ENCODE measurements at regions not wholly inside any gene's neighbourhood (a gene's known extent, or its start where the extent isn't known, plus 50 kb on each side); places are given as distances from the start of the nearest gene placed in this dataset.

GRCh38 chr18:70384181-70384790 lies 95.4 kb downstream of the SOCS6 start:
- H3K4me1 ChIP-seq = peaks cover 62% of the 10 kb centered on the region
- ATAC-seq (peak; percentile 89 to 99), FAIRE-seq (peak; percentile 36), DNase-seq (ENCODE audit: low read depth in 1 of 2, low spot score in 1 of 2) (peak; percentile 31 to 91)
- 8% methylated on average over 6 of the region's 6 CpGs for whole genome bisulfite sequencing (ENCODE audit: missing lambda C conversion rate)
- POLR2A ChIA-PET = interaction anchor here (0.5 to 3.2 kb wide), 9 partner anchors 11 to 189 kb away, joined by 4 to 21 read pairs (median 6); no protein-coding TSS in a partner anchor
- peak overlapping the region; percentile 97 to 98 for H3K27ac ChIP-seq
- H3K9me3 ChIP-seq = peaks cover 34% of the 10 kb centered on the region
- H3K4me2 ChIP-seq = peak overlapping the region; percentile 55
- CTCF ChIA-PET = interaction anchor here (1.1 to 1.3 kb wide), 2 partner anchors 11 to 71 kb away, joined by 4 to 5 read pairs; no protein-coding TSS in a partner anchor
- H3K4me3 ChIP-seq = peak overlapping the region; percentile 15; the same call in 2 of the 3 replicates
- TF ChIP-seq NR3C1 (IDR thresholded peaks at IDR 0.05) = no peak
- TF ChIP-seq RAD21 (conservative IDR thresholded peaks at IDR 0.05 in 1 of 2, IDR thresholded peaks at IDR 0.05 in 1 of 2) = peak in 1 of 2 experiments; percentile 15; a peak in 2 of 5 replicates
- no peak for TF ChIP-seq HEYL (CRISPR knock-in tag; IDR thresholded peaks at IDR 0.05)
- peak; percentile 87 for TF ChIP-seq MAFK (IDR thresholded peaks at IDR 0.05; ENCODE audit: partially characterized antibody)
- no peak for TF ChIP-seq HOXB5 (CRISPR knock-in tag; IDR thresholded peaks at IDR 0.05)
- peak in 1 of 2 experiments; percentile 74; a peak in 2 of 4 replicates for TF ChIP-seq CEBPB (IDR thresholded peaks at IDR 0.05)
- TF ChIP-seq FOSB (CRISPR knock-in tag; IDR thresholded peaks at IDR 0.05) = no peak
- no peak for TF ChIP-seq BCL3 (IDR thresholded peaks at IDR 0.05)
- TF ChIP-seq, protein P1, sequence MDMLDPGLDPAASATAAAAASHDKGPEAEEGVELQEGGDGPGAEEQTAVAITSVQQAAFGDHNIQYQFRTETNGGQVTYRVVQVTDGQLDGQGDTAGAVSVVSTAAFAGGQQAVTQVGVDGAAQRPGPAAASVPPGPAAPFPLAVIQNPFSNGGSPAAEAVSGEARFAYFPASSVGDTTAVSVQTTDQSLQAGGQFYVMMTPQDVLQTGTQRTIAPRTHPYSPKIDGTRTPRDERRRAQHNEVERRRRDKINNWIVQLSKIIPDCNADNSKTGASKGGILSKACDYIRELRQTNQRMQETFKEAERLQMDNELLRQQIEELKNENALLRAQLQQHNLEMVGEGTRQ (IDR thresholded peaks at IDR 0.05) = no peak
- no peak for TF ChIP-seq ZC3H11A (IDR thresholded peaks at IDR 0.05)
- no peak for TF ChIP-seq POLR2AphosphoS2 (conservative IDR thresholded peaks at IDR 0.05; ENCODE audit: low read length)
- peak; percentile 34 to 69; a peak in 3 of 5 replicates for TF ChIP-seq EP300 (IDR thresholded peaks at IDR 0.05)
- TF ChIP-seq CHD2 (IDR thresholded peaks at IDR 0.05; ENCODE audit: low read length, partially characterized antibody) = no peak
- no peak for TF ChIP-seq RCOR1 (IDR thresholded peaks at IDR 0.05; ENCODE audit: low read depth, low read length)
- no peak for TF ChIP-seq HES2 (IDR thresholded peaks at IDR 0.05)
- no peak for TF ChIP-seq EHF (CRISPR knock-in tag; IDR thresholded peaks at IDR 0.05)
- TF ChIP-seq PBX3 (IDR thresholded peaks at IDR 0.05) = no peak
- TF ChIP-seq POLR2A (IDR thresholded peaks at IDR 0.05; ENCODE audit: low read length) = no peak
- TF ChIP-seq RFX5 (IDR thresholded peaks at IDR 0.05) = no peak
- TF ChIP-seq PHF8 (IDR thresholded peaks at IDR 0.05; ENCODE audit: borderline replicate concordance, low read depth) = no peak
- TF ChIP-seq NPAS2 (CRISPR knock-in tag; IDR thresholded peaks at IDR 0.05; ENCODE audit: borderline replicate concordance) = no peak
- TF ChIP-seq CHD4 (IDR thresholded peaks at IDR 0.05; ENCODE audit: borderline replicate concordance) = no peak
- no peak for TF ChIP-seq ZFP36 (IDR thresholded peaks at IDR 0.05; ENCODE audit: borderline replicate concordance, partially characterized antibody)
- no peak for TF ChIP-seq MAZ (IDR thresholded peaks at IDR 0.05; ENCODE audit: borderline replicate concordance, low read depth, low read length)
- peak; percentile 60 for TF ChIP-seq MAX (IDR thresholded peaks at IDR 0.05)
- TF ChIP-seq CBX8 (IDR thresholded peaks at IDR 0.05) = no peak
- TF ChIP-seq RARB (CRISPR knock-in tag; IDR thresholded peaks at IDR 0.05) = no peak
- TF ChIP-seq SMC3 (IDR thresholded peaks at IDR 0.05) = no peak
- TF ChIP-seq JUNB (IDR thresholded peaks at IDR 0.05) = peak; percentile 79
- TF ChIP-seq KDM5A (IDR thresholded peaks at IDR 0.05) = no peak
- TF ChIP-seq GATA3 (IDR thresholded peaks at IDR 0.05; ENCODE audit: borderline replicate concordance) = peak; percentile 80; the same call in 1 of the 2 replicates
- TF ChIP-seq FOSL2 (IDR thresholded peaks at IDR 0.05) = peak; percentile 79
- TF ChIP-seq FOSL2 (CRISPR knock-in tag; IDR thresholded peaks at IDR 0.05) = peak; percentile 93
- TF ChIP-seq HDAC2 (IDR thresholded peaks at IDR 0.05) = no peak
- TF ChIP-seq ATOH8 (CRISPR knock-in tag; IDR thresholded peaks at IDR 0.05; ENCODE audit: low read depth) = no peak
- peak; percentile 53 to 70; a peak in 4 of 5 replicates for TF ChIP-seq JUN (IDR thresholded peaks at IDR 0.05)
